Fibroblast of mammary gland (primary cell): ENCODE measurements at regions not wholly inside any gene's neighbourhood (a gene's known extent, or its start where the extent isn't known, plus 50 kb on each side); places are given as distances from the start of the nearest gene placed in this dataset.

Source experiments
- DNase-seq: peaks from one replicate; pipeline ENCODE4 v3.0.0-alpha.2; 2010; ENCODE audit warnings: low read depth
- H3K4me3 ChIP-seq: 2 replicates; pipeline ENCODE4 v1.5.1; 2011; ENCODE audit warnings: low read depth, mild to moderate bottlenecking, low read length, moderate library complexity; ENCODE audit not compliant: control insufficient read depth
- TF ChIP-seq, protein P1 (sequence below): conservative IDR thresholded peaks from 2 replicates; pipeline ENCODE4 v1.5.1; 2011; ENCODE audit warnings: low read depth, low read length, inconsistent platforms; ENCODE audit not compliant: control insufficient read depth, insufficient read depth

DNA sequence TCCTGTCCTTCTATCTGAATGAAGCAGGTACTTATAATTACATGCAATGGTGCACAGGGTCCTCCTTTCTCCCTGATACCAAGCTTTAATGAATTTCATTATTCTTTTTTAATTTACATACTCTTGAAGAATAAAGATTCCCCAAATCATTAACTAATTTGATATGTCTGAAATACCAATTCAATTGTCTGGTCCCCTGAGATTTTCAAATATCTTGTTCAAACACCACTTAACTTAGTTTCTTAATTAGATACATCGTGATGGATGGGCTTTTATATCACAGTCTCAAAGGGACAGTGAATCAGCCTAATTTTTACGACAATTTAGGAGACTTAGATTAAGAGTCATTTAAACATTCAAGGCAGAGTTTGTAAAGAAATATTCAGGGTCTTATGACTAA, 1054.6 kb downstream of the PLA2G4A start:
- DNase-seq: no peak
- no peak overlapping the region for H3K4me3 ChIP-seq
- TF ChIP-seq, protein P1, sequence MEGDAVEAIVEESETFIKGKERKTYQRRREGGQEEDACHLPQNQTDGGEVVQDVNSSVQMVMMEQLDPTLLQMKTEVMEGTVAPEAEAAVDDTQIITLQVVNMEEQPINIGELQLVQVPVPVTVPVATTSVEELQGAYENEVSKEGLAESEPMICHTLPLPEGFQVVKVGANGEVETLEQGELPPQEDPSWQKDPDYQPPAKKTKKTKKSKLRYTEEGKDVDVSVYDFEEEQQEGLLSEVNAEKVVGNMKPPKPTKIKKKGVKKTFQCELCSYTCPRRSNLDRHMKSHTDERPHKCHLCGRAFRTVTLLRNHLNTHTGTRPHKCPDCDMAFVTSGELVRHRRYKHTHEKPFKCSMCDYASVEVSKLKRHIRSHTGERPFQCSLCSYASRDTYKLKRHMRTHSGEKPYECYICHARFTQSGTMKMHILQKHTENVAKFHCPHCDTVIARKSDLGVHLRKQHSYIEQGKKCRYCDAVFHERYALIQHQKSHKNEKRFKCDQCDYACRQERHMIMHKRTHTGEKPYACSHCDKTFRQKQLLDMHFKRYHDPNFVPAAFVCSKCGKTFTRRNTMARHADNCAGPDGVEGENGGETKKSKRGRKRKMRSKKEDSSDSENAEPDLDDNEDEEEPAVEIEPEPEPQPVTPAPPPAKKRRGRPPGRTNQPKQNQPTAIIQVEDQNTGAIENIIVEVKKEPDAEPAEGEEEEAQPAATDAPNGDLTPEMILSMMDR: no peak

DNA sequence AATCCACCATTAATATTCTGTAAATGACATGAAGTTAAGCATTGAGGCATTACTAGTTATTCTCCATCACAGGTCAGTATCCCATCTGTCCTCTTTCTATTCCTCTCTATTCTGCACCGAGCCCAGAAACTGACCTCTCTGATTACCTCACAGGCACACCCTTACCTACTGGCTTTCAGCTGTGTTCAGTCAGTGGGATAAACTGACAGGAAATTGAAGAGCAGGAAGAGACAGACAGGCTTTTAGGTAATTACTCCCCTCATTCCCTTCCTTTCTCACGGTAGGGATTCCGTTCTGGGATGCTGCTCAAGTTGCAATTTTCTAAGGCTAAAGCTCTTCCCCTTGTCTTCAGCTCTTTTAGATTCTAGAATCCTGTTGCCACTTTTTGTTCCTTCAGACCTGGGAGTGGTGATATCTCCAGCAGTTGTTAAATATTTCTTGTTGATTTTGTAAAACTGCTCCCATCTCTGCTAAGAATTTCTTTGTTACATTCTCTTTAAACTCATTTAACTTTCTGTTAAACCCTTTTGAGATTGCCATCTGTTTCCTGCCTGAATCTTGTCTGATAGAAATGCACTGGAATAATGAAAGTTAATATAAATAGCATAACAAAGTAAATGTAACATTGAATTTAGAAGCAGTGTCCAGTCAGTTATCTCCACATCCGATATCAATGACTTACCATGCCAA, 1063.4 kb downstream of the PLA2G4A start:
- DNase-seq: no peak
- no peak overlapping the region for H3K4me3 ChIP-seq
- TF ChIP-seq, protein P1: no peak

DNA sequence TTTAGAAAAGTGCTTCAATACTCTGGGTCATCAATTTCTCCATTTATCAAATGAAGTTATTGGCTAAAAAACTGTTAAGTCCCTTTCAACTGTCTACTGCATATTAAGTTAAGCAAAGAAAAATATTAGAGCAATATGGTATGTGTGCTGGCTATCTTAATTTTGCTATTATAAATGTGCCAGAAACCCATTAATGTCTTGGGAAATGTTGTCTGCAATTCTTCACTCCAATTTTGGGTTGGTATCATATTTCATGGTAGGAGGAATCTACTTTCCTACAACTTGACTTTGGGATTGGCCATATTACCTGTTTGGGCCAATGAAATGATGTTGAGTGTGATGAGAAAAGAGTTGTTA, 1063.9 kb downstream of the PLA2G4A start:
- no peak for DNase-seq
- TF ChIP-seq, protein P1: no peak
- no peak overlapping the region for H3K4me3 ChIP-seq

DNA sequence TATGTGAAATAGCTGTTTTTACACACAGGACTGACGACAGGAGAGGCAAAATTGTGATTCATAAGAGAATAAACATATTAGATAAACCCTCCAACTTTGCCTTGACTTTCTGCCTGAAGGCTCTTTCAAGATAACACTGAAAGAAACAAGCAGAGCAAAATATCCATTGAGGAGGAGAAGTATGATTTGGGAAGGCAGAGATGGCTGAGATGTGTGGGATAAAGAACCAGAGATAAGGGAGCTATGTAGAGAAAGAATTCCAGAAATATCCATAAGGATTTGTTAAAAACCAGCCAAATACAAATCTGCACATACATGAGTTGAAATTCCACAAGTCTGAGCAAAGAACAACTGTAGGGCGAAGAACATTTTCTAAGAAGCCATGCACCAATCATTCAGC, 1064.7 kb downstream of the PLA2G4A start:
- TF ChIP-seq, protein P1: no peak
- DNase-seq: no peak
- no peak overlapping the region for H3K4me3 ChIP-seq

DNA sequence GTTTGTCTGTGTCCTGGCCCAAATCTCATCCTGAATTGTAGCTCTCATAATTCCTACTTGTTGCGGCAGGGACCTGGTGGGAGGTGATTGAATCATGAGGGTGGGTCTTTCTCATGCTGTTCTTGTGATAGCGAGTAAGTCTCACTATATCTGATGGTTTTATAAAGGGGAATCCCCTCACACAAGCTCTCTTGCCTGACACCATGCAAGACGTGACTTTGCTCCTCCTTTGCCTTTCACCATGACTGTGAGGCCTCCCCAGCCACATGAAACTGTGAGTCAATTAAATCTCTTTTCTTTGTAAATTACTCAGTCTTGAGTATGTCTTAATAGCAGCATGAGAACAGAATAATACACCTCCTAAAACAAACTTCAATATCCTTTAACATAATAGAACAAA, 1065.6 kb downstream of the PLA2G4A start:
- no peak overlapping the region for H3K4me3 ChIP-seq
- DNase-seq: no peak
- TF ChIP-seq, protein P1: no peak

DNA sequence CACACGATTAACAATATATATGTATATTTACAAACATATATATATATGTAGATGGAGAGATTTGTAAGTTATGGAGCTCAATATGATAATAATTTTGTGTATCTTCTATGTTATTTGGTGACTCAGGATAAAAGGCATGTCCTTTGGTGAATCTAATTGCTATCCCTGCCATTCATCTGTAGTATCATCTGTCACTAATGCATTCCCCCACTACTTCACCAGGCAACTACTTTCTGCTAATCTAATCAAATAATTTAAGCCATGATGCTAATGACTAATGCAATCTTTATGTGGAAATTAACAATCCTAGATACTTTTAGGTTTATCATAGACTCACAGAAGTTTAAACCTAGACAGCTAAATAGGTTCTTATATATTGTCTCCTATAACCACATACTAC, 1074.5 kb downstream of the PLA2G4A start:
- no peak for DNase-seq
- H3K4me3 ChIP-seq: no peak overlapping the region
- TF ChIP-seq, protein P1: no peak

DNA sequence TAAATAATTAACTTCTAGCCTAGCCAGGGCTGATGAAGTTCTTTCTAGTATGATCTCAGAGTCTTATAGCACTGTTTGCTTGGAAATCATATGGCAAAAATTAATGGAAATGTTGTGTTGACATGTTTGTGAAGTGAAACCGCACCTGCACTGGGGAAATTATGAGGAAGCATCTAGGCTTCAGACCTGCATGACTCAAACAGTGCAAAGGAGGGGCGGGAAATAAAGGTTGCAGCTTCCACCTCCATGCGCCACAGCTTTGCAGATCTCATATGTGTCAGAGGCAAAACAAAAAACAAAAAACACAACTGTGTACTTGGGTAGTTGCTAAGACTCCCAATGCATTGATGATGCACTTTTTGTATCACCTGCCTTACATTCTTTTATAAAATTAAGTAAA, 1080.6 kb downstream of the PLA2G4A start:
- DNase-seq: no peak
- TF ChIP-seq, protein P1: no peak
- no peak overlapping the region for H3K4me3 ChIP-seq
